ENCODE measurements at regions not wholly inside any gene's neighbourhood (a gene's known extent, or its start where the extent isn't known, plus 50 kb on each side); places are given as distances from the start of the nearest gene placed in this dataset.
"Not testable (repeated sequence)": the region's sequence is repeated elsewhere in the genome, so short reads cannot be mapped to it uniquely, and the experiment has no call there.

GRCh38 chr5:38678697-38679096, 122.3 kb upstream of the LIFR start:
- not testable (repeated sequence) for DNase-seq (ENCODE audit: low read depth)

GRCh38 chr5:38680094-38680825, 123.8 kb upstream of the LIFR start:
- DNase-seq (ENCODE audit: low read depth) = no peak

DNA sequence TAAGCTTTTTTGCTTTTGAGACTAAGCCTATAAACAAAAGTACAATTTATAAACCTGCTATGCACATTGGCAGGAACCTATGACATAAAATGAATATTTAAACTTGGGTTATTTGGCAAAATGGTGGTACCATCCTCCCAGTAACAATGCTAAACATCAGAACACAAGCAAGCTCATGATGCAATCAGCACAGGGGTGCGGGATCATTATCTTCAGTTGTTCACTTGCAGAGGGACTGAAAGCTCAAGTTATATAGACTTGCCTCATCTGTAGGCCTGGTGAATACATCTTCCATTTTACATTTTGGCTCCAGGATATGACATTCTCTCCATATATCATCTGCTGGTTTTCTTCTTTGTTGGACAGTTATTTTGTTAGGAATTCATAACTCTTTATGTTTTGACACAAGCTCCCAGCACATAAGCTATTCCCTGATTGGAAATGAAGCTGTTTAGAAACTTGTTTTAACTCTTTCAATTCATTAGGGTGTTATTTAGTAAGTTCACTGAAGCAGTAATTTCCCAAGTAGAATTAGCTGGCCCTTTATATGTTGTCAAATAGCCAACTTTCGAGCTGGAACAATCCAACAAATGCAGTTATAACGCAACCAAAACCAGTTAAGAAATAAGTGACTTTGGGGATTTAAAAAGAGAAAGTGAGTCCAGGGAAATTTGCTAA, 124.7 kb upstream of the LIFR start:
- no peak for DNase-seq (ENCODE audit: low read depth)

DNA sequence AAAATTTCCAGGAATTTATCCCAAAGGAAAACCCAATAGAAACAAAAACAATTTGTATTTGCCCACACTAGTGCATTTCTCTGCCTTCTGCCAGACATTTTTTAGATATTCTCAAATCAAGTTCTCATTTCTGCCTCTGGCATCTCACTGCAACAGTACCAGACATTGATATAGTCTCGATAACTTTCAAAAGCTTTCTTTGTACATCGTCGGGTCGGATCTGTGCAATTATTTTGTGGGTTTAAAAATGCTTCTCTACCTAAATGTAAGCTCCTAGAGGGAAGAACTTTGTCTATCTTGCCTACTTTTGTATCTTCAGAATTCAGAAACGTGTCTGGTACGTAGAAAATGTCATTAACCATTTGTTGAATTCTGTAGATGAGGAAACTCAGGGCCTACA, 125.5 kb upstream of the LIFR start:
- DNase-seq (ENCODE audit: low read depth) = no peak

DNA sequence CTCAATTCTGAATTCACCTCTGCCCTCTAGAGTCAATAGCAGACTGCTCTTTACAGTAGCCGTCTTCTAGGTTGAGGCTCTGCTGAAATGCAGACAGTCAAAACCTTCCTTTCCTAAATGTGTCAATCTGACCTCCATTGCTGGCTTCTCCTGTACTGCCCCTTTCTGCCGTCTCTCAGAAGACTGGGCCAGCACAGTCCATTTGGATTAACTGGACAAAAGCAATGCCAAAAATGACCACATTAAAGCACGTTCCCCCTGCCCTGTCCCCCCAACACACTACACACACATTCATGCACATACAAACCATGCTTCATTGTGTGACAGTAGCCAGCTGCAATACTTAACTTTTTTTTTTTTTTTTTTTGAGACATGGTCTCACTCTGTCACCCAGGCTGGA, 130.2 kb upstream of the LIFR start:
- no peak for DNase-seq (ENCODE audit: low read depth)

- no peak for DNase-seq (ENCODE audit: low read depth)
Measured at GRCh38 chr5:38692346-38692745, 135.9 kb upstream of the LIFR start.

DNA sequence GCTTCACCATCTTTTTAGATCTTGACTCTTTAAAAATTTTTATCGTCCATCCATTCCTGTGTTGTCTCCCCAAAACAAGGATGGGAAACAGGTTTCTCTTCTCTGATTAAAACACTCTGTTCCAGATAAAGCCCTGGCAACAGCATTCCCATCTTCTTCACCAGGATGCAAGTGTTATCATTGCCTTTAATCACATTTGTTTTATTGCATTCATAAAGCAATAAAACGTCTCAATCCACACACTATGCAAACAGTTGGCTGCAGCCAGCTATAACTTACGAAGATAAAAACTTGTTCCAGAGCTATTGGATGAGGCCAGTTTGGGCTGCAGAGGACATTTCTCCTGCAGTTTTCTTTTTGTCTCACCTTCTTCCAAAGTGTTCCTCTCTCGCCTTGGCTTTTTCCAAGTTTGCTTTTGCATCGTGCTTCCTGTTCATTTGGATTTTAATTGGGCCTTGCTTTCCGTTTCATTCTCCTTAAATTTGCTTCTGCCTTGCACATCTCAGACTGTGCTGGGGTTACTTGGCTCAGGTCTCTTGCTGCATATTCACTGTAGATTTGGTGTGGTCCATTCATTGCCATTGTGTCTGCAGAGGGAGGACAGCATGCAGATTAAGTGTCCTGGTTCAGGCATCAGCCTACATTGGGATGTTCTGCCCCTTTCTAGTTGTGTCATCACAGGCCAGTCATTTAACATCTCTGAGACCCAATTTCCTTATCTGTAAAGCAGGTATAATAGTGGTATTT, 136.5 kb upstream of the LIFR start:
- DNase-seq (ENCODE audit: low read depth) = no peak

DNA sequence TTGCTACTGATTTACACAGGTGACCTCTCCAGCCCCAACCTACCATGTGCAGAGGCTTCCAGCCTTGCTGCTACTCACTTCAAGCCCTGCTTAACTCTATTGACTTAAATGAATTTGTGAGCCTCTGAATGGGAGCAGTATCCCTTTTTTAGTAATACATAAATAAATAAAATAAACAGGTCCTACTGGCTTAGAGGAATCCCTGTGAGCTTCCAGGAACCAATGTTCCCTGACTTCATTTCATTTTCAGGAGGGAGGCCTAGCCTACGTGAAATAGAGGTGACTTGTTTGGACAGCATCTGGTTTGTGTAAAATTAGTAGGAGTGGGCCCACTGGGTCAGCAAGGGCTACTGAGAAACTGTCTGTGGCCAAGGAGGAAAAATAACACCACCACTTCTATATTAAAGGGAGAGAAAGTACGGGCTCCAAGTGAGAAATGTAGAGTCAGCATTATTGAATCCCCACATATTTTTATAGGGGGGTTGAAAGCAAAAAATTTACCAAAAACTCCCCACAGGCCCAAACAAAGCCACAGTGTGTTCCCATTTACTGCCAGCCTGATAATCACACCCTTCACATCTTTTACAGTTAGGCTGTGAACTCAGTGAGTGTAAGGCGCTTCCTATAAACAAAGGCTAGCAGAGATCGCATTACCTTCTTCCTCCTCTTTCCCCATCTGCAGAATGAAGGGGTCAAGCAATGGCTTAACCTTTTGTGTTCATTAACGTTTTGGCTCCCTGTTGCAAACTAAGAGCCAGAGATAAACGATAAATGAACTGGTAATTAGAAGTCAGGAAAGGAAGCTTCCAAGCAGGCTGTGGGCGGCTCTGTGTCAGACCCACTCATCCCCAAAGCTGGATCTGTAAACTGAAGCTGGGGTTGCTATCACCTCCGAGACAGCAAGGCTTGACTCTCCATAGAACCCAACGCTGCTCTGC, 138.8 kb upstream of the LIFR start:
- peak; percentile 17 for DNase-seq (ENCODE audit: low read depth)

DNA sequence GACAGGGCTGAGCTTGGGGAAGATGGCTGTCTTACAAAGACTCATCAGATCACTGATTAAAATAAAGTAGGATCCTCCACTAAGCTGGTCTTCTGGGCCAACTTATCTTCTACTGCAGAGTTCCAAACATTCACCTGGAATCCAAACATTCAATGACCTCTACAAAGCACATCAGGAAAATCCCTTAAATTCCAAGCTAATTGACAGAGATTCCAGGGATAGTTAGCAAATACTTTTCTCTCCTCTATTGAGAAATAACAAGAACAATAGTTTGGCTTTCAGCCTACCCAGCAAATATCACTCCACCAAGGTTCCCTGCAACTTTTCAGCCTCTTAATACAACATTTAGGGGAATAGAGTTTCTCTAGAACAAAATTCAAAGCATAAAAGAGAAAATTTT, 140.6 kb upstream of the LIFR start:
- no peak for DNase-seq (ENCODE audit: low read depth)

GRCh38 chr5:38705529-38705928, 140.3 kb upstream of the OSMR start:
- not testable (repeated sequence) for DNase-seq (ENCODE audit: low read depth)

- DNase-seq (ENCODE audit: low read depth) = no peak
Measured at GRCh38 chr5:38706376-38706775, 139.4 kb upstream of the OSMR start.

DNA sequence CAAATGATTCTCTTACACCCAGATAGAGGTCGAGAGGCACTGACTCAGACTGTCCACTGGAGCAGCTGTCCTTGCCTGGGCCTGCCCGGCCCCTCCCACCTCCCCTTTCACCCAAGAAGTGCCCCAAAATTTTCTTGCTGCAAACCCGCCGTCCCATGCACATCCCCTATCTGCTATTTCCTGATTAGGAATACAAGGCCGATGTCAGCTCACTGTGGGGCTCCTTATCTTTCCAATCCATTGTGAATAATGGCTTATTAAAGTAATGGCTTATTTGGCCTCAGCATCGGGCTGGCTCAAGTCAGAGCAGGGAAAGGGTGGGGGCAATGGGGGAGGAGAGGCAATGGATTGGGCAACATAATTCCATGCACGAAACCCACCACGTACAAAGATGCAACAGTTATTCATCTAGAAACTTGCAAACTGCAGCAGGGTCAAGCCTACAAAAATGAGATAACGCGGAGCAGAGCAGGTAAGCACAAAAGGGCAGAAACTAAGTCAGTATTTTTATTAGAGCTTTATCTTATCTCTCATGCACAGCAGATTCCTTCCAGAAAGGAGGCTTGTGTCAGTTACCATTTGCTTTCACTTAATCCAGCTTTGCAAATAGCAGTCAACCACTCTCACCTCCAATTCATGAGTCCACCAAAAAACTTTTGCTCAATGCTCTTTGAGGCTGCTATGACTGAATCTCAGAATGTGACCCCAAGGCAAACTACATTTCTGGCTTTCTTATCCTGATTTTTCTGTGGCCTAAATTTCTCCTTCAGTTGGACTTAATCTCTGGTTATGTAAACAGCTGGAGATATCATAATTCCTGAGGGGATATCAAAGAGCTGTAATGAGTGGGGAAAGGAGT, 138.2 kb upstream of the OSMR start:
- no peak for DNase-seq (ENCODE audit: low read depth)

DNA sequence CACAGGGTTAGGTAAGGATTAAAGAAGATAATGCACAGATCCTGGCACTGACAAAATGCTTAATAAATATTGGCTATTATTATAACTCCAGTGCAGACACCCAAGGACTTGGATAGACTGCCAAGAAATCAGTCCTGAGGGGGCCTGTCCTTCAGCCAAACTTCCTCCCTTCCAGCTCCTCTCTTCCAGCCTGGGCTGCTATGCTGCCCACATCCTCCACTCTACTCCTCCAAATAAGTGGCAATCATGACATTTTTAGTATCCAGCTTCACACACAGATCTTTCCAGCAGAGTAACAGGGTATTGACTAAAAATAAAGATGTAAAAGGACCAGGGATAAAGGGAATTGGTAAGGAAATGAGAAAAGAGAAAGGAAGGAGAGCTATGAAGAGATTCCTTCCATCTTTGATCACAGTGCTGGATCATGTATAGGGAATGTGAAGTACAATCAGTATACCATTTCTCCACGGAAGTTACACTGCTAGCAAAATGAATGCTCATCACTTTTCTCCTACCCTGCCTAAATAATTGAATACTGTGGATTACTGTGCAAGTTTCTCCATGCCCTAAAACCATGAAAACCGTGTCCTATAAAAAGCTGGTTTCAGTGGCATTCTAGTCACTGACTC, 136.0 kb upstream of the OSMR start:
- DNase-seq (ENCODE audit: low read depth) = no peak

DNA sequence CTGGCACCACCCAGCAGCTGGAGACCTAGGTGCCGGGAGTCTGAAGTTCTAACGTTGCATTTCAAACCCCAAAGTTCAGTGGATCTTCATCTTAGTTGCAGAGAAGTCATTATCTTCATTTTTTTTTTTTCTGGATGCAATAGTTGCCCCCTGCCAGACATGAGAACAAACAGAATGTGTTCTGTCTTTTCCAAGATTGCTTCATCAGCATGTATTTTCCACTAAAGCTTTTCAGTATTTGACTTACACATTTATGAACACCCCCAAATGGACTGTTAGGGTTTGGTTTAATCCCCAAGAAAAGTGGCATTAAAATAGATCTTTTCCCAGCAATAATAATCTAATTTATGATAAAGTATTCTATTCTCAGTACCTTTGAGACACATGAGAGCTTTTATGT, 135.2 kb upstream of the OSMR start:
- no peak for DNase-seq (ENCODE audit: low read depth)

DNA sequence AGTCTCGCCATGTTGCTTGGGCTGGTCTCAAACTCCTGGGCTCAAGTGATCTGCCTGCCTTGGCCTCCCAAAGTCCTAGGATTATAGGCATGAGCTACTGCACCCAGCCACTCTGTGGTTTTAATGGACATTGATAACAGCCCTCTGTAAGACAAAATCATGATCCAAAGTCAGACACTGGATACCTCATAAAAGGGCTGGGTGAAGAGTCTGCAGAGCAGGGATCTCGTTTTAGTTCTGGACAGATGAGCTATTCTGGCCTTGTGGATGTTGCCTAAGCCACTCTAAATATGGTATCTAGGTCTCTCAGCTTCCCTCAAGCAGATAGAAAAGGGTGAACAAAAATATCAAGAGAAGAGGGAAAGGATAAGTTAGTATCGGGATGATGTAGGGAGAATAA, 133.4 kb upstream of the OSMR start:
- DNase-seq (ENCODE audit: low read depth) = no peak

- no peak for DNase-seq (ENCODE audit: low read depth)
Measured at GRCh38 chr5:38714240-38714639, 131.6 kb upstream of the OSMR start.

- DNase-seq (ENCODE audit: low read depth) = no peak
Measured at GRCh38 chr5:38714703-38715355, 131.0 kb upstream of the OSMR start.

GRCh38 chr5:38715696-38716095, 130.1 kb upstream of the OSMR start:
- DNase-seq (ENCODE audit: low read depth) = peak; percentile 87

GRCh38 chr5:38716516-38716915, 129.3 kb upstream of the OSMR start:
- DNase-seq (ENCODE audit: low read depth) = peak; percentile 45

Data from LHCN-M2 (cell line).